ENCODE measurements at regions not wholly inside any gene's neighbourhood (a gene's known extent, or its start where the extent isn't known, plus 50 kb on each side); places are given as distances from the start of the nearest gene placed in this dataset.
"Not testable (repeated sequence)": the region's sequence is repeated elsewhere in the genome, so short reads cannot be mapped to it uniquely, and the experiment has no call there.

GRCh38 chr15:62419192-62419591 is 254.1 kb upstream of the C2CD4B start:
- ChIA-PET POLR2A (no interaction called here), CTCF (interaction anchor here (0.6 to 0.9 kb wide), 2 partner anchors 199 to 359 kb away, joined by 3 read pairs; partner anchors contain the start of gene VPS13C)
- H3K27me3 Mint-ChIP-seq (ENCODE audit: insufficient read depth, unreplicated experiment), result no peaks in the 10 kb centered on the region
- TF ChIP-seq CTCF (IDR thresholded peaks at IDR 0.05; ENCODE audit: unreplicated experiment), result no peak
- BruUV-seq (replicated peaks), result no TSS peak
- intact Hi-C loops (cut with micrococcal nuclease), result no loop called here
- no peaks in the 10 kb centered on the region for H3K36me3 Mint-ChIP-seq (ENCODE audit: insufficient read depth, unreplicated experiment)
- no peaks in the 10 kb centered on the region for H3K4me1 Mint-ChIP-seq (ENCODE audit: insufficient read depth, unreplicated experiment)
- H3K9me3 Mint-ChIP-seq (ENCODE audit: unreplicated experiment), result no peaks in the 10 kb centered on the region
- no peak for DNase-seq (ENCODE audit: unreplicated experiment)
- no peak overlapping the region for H3K4me3 Mint-ChIP-seq (ENCODE audit: unreplicated experiment)
- H3K27ac Mint-ChIP-seq (ENCODE audit: low read depth, unreplicated experiment), result no peak overlapping the region

DNA sequence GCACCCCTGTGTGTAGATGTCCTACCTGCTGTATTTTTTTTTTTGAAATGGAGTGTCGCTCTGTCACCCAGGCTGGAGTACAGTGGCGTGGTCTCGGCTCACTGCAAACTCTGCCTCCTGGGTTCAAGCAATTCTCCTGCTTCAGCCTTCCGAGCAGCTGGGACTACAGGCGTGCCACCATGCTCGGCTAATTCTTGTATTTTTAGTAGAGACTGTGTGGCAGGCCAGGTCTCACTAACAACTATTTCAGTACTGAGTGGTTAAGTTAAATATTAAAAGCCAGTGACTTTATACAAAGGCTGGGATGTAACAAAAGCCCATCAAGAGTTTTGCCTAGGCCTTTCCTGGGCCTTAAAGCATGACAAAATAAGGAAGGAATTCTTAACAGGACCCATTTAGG is 255.3 kb upstream of the C2CD4B start:
- intact Hi-C loops (cut with micrococcal nuclease); H3K27me3 Mint-ChIP-seq (ENCODE audit: insufficient read depth, unreplicated experiment); DNase-seq (ENCODE audit: unreplicated experiment); H3K9me3 Mint-ChIP-seq (ENCODE audit: unreplicated experiment); H3K4me3 Mint-ChIP-seq (ENCODE audit: unreplicated experiment); CTCF ChIA-PET; BruUV-seq (replicated peaks); H3K36me3 Mint-ChIP-seq (ENCODE audit: insufficient read depth, unreplicated experiment); H3K4me1 Mint-ChIP-seq (ENCODE audit: insufficient read depth, unreplicated experiment); POLR2A ChIA-PET; H3K27ac Mint-ChIP-seq (ENCODE audit: low read depth, unreplicated experiment): not testable (repeated sequence)

- intact Hi-C loops (cut with micrococcal nuclease), result no loop called here
- ChIA-PET CTCF (no interaction called here), POLR2A (interaction anchor here (0.6 kb wide), 1 partner anchor 15 kb away, joined by 3 read pairs; no protein-coding TSS in a partner anchor)
- no peak for DNase-seq (ENCODE audit: unreplicated experiment)
- no TSS peak for BruUV-seq (replicated peaks)
- Mint-ChIP-seq H3K4me3 (ENCODE audit: unreplicated experiment) (no peak overlapping the region), H3K4me1 (ENCODE audit: insufficient read depth, unreplicated experiment) (no peaks in the 10 kb centered on the region), H3K27ac (ENCODE audit: low read depth, unreplicated experiment) (no peak overlapping the region), H3K36me3 (ENCODE audit: insufficient read depth, unreplicated experiment) (no peaks in the 10 kb centered on the region), H3K27me3 (ENCODE audit: insufficient read depth, unreplicated experiment) (no peaks in the 10 kb centered on the region), H3K9me3 (ENCODE audit: unreplicated experiment) (no peaks in the 10 kb centered on the region)
- no peak for TF ChIP-seq CTCF (IDR thresholded peaks at IDR 0.05; ENCODE audit: unreplicated experiment)
Measured at GRCh38 chr15:62421289-62421688, 256.2 kb upstream of the C2CD4B start.

- no peaks in the 10 kb centered on the region for H3K36me3 Mint-ChIP-seq (ENCODE audit: insufficient read depth, unreplicated experiment)
- no peaks in the 10 kb centered on the region for H3K9me3 Mint-ChIP-seq (ENCODE audit: unreplicated experiment)
- no peaks in the 10 kb centered on the region for H3K4me1 Mint-ChIP-seq (ENCODE audit: insufficient read depth, unreplicated experiment)
- no peak for DNase-seq (ENCODE audit: unreplicated experiment)
- H3K4me3 Mint-ChIP-seq (ENCODE audit: unreplicated experiment), result no peak overlapping the region
- TF ChIP-seq CTCF (IDR thresholded peaks at IDR 0.05; ENCODE audit: unreplicated experiment), result no peak
- no peak overlapping the region for H3K27ac Mint-ChIP-seq (ENCODE audit: low read depth, unreplicated experiment)
- no peaks in the 10 kb centered on the region for H3K27me3 Mint-ChIP-seq (ENCODE audit: insufficient read depth, unreplicated experiment)
- no TSS peak for BruUV-seq (replicated peaks)
- intact Hi-C loops (cut with micrococcal nuclease), result no loop called here
- ChIA-PET POLR2A (no interaction called here), CTCF (no interaction called here)
Measured at GRCh38 chr15:62426387-62426956, 261.4 kb upstream of the C2CD4B start.

- BruUV-seq (replicated peaks), result no TSS peak
- no peak for TF ChIP-seq CTCF (IDR thresholded peaks at IDR 0.05; ENCODE audit: unreplicated experiment)
- ChIA-PET CTCF (interaction anchor here (0.9 kb wide), 1 partner anchor 279 kb away, joined by 3 read pairs; no protein-coding TSS in a partner anchor), POLR2A (interaction anchor here (0.5 kb wide), 1 partner anchor 1196 kb away, joined by 3 read pairs; no protein-coding TSS in a partner anchor)
- Mint-ChIP-seq H3K27me3 (ENCODE audit: insufficient read depth, unreplicated experiment) (no peaks in the 10 kb centered on the region), H3K4me3 (ENCODE audit: unreplicated experiment) (no peak overlapping the region), H3K4me1 (ENCODE audit: insufficient read depth, unreplicated experiment) (no peaks in the 10 kb centered on the region), H3K27ac (ENCODE audit: low read depth, unreplicated experiment) (no peak overlapping the region), H3K36me3 (ENCODE audit: insufficient read depth, unreplicated experiment) (no peaks in the 10 kb centered on the region), H3K9me3 (ENCODE audit: unreplicated experiment) (no peaks in the 10 kb centered on the region)
- intact Hi-C loops (cut with micrococcal nuclease), result no loop called here
- no peak for DNase-seq (ENCODE audit: unreplicated experiment)
Measured at GRCh38 chr15:62428259-62428658, 263.2 kb upstream of the C2CD4B start.
